DND-41 (cell line): ENCODE measurements at regions not wholly inside any gene's neighbourhood (a gene's known extent, or its start where the extent isn't known, plus 50 kb on each side); places are given as distances from the start of the nearest gene placed in this dataset.
"Not testable (repeated sequence)": the region's sequence is repeated elsewhere in the genome, so short reads cannot be mapped to it uniquely, and the experiment has no call there.

ENCODE experiments used
- CTCF ChIP-seq: IDR thresholded peaks from 2 replicates; pipeline ENCODE4 v1.5.1; 2012; ENCODE audit warnings: borderline replicate concordance, low read length, moderate library complexity, mild to moderate bottlenecking; ENCODE audit not compliant: poor library complexity, severe bottlenecking; ENCODE audit errors: extremely low read depth
- EZH2 ChIP-seq: IDR thresholded peaks from 3 replicates; pipeline ENCODE4 v1.6.1; 2012; ENCODE audit warnings: borderline replicate concordance, low read depth, mild to moderate bottlenecking, moderate library complexity, low read length, inconsistent platforms; ENCODE audit not compliant: severe bottlenecking

GRCh38 chr3:166975796-166976195, 404.3 kb downstream of the ZBBX start:
- TF ChIP-seq CTCF, EZH2: not testable (repeated sequence)
